ENCODE measurements at regions not wholly inside any gene's neighbourhood (a gene's known extent, or its start where the extent isn't known, plus 50 kb on each side); places are given as distances from the start of the nearest gene placed in this dataset.
A peak's percentile ranks its signal among the peaks of the same experiment; 100 is the strongest.
"Not testable (repeated sequence)": the region's sequence is repeated elsewhere in the genome, so short reads cannot be mapped to it uniquely, and the experiment has no call there.

GRCh38 chr6:159642995-159643394 lies 50.0 kb downstream of the SOD2 start:
- no peak for DNase-seq

- peak; percentile 65 for DNase-seq
Observed at GRCh38 chr6:159642481-159642880, 50.6 kb downstream of the SOD2 start.

- no peak for DNase-seq
Observed at GRCh38 chr6:159640722-159641482, 52.1 kb downstream of the SOD2 start.

- DNase-seq: no peak
Observed at GRCh38 chr6:159640322-159640721, 52.7 kb downstream of the SOD2 start.

GRCh38 chr6:159639721-159640120 lies 53.3 kb downstream of the SOD2 start:
- DNase-seq: no peak

- DNase-seq: no peak
Observed at GRCh38 chr6:159633196-159633595, 59.8 kb downstream of the SOD2 start.

- no peak for DNase-seq
Observed at GRCh38 chr6:159631886-159632285, 61.2 kb downstream of the SOD2 start.

- DNase-seq: no peak
Observed at GRCh38 chr6:159627939-159628338, 65.1 kb downstream of the SOD2 start.

- not testable (repeated sequence) for DNase-seq
Observed at GRCh38 chr6:159626506-159626905, 66.5 kb downstream of the SOD2 start.

GRCh38 chr6:159623156-159623555 lies 69.9 kb downstream of the SOD2 start:
- no peak for DNase-seq

GRCh38 chr6:159620947-159621346 lies 72.1 kb downstream of the SOD2 start:
- DNase-seq: no peak

GRCh38 chr6:159617444-159617843 lies 75.6 kb downstream of the SOD2 start:
- no peak for DNase-seq

GRCh38 chr6:159616456-159616855 lies 76.6 kb downstream of the SOD2 start:
- no peak for DNase-seq

GRCh38 chr6:159615918-159616317 lies 77.1 kb downstream of the SOD2 start:
- DNase-seq: no peak

- DNase-seq: no peak
Observed at GRCh38 chr6:159610881-159611280, 82.2 kb downstream of the SOD2 start.

- peak; percentile 83 for DNase-seq
Observed at GRCh38 chr6:159609652-159610178, 83.3 kb downstream of the SOD2 start.

GRCh38 chr6:159608961-159609651 lies 83.9 kb downstream of the SOD2 start:
- peak; percentile 57 for DNase-seq

- DNase-seq: no peak
Observed at GRCh38 chr6:159606786-159607185, 86.3 kb downstream of the SOD2 start.

GRCh38 chr6:159604443-159604956 lies 88.5 kb downstream of the SOD2 start:
- DNase-seq: no peak

- DNase-seq: peak; percentile 88
Observed at GRCh38 chr6:159602431-159603041, 90.5 kb downstream of the SOD2 start.

- no peak for DNase-seq
Observed at GRCh38 chr6:159601211-159601610, 91.8 kb downstream of the SOD2 start.

GRCh38 chr6:159595173-159595572 lies 97.9 kb downstream of the SOD2 start:
- DNase-seq: no peak

GRCh38 chr6:159594750-159595117 lies 98.3 kb downstream of the SOD2 start:
- DNase-seq: no peak
